CD4-positive, CD25-positive, alpha-beta regulatory T cell (primary cell): ENCODE measurements at regions not wholly inside any gene's neighbourhood (a gene's known extent, or its start where the extent isn't known, plus 50 kb on each side); places are given as distances from the start of the nearest gene placed in this dataset.

Source experiments
- ATAC-seq, 2 donors: fragments of 150-1000 bp; cut with Tn5 transposase; one replicate each; pipeline ENCODE4 v1.10.0; 2021; ENCODE audit warnings: low read depth in 2 of 2, moderate number of reproducible peaks in 2 of 2, moderate library complexity in 1 of 2
- DNase-seq, 3 donors: peaks; one replicate each; pipeline versions ENCODE4 v3.0.0 to v3.0.0-alpha.2; 2012 to 2022; ENCODE audit warnings: mixed read lengths in 1 of 3
- H3K27ac ChIP-seq: one replicate; pipeline ENCODE4 v1.7.0; 2013; ENCODE audit warnings: mild to moderate bottlenecking, low read length; ENCODE audit not compliant: insufficient read depth, poor library complexity, severe bottlenecking
- H3K27me3 ChIP-seq: one replicate; pipeline ENCODE4 v1.7.0; 2013; ENCODE audit warnings: low read length; ENCODE audit not compliant: control insufficient read depth, insufficient read depth
- H3K36me3 ChIP-seq: one replicate; pipeline ENCODE4 v1.7.0; 2013; ENCODE audit warnings: mild to moderate bottlenecking, low read length, moderate library complexity; ENCODE audit not compliant: control insufficient read depth, insufficient read depth
- H3K4me1 ChIP-seq: 2 replicates; pipeline ENCODE4 v1.7.0; 2013; ENCODE audit warnings: mild to moderate bottlenecking, low read length; ENCODE audit not compliant: insufficient read depth, control insufficient read depth, poor library complexity, severe bottlenecking
- H3K4me3 ChIP-seq: one replicate; pipeline ENCODE4 v1.7.0; 2013; ENCODE audit warnings: low read depth, mild to moderate bottlenecking, low read length, moderate library complexity
- H3K9me3 ChIP-seq, 2 experiments: 1 replicate in 1 of 2; 2 replicates in 1 of 2; pipeline ENCODE4 v1.7.0; 2013; ENCODE audit warnings: low read length in 2 of 2, mild to moderate bottlenecking in 1 of 2, moderate library complexity in 1 of 2; ENCODE audit not compliant: control insufficient read depth in 2 of 2
- H3K27ac Mint-ChIP-seq, 3 donors: one replicate each; pipeline ENCODE4 v1.8.0; 2020 to 2022; ENCODE audit warnings: mild to moderate bottlenecking in 3 of 3, mixed read lengths in 3 of 3, moderate library complexity in 2 of 3
- H3K27me3 Mint-ChIP-seq: one replicate; pipeline ENCODE4 v1.8.0; 2022; ENCODE audit warnings: mild to moderate bottlenecking, mixed read lengths
- H3K36me3 Mint-ChIP-seq: one replicate; pipeline ENCODE4 v1.8.0; 2020; ENCODE audit warnings: mixed read lengths
- H3K4me1 Mint-ChIP-seq, 4 donors: one replicate each; pipeline ENCODE4 v1.8.0; 2020 to 2022; ENCODE audit warnings: mixed read lengths in 4 of 4, mild to moderate bottlenecking in 1 of 4
- H3K4me3 Mint-ChIP-seq, 4 donors: one replicate each; pipeline ENCODE4 v1.8.0; 2020 to 2022; ENCODE audit warnings: mild to moderate bottlenecking in 4 of 4, mixed read lengths in 4 of 4, moderate library complexity in 3 of 4
- H3K9me3 Mint-ChIP-seq, 7 donors: one replicate each; pipeline ENCODE4 v1.8.0; 2020 to 2022; ENCODE audit warnings: mixed read lengths in 7 of 7, mild to moderate bottlenecking in 3 of 7, moderate library complexity in 2 of 7

GRCh38 chr14:87115234-87115633, 877.7 kb downstream of the GALC start:
- H3K36me3 ChIP-seq: no peaks in the 10 kb centered on the region
- H3K4me1 ChIP-seq: no peaks in the 10 kb centered on the region
- no peak overlapping the region for H3K27ac ChIP-seq
- peaks cover 1 to 22% (median 5%) of the 10 kb centered on the region in 7 donors for H3K9me3 Mint-ChIP-seq
- H3K4me3 ChIP-seq: no peak overlapping the region
- no peaks in the 10 kb centered on the region for H3K36me3 Mint-ChIP-seq
- DNase-seq: no peak
- no peak overlapping the region for H3K27ac Mint-ChIP-seq
- no peak overlapping the region for H3K4me3 Mint-ChIP-seq
- H3K4me1 Mint-ChIP-seq: no peaks in the 10 kb centered on the region
- H3K27me3 Mint-ChIP-seq: no peaks in the 10 kb centered on the region
- no peak for ATAC-seq
- H3K27me3 ChIP-seq: no peaks in the 10 kb centered on the region
- peaks cover 0 to 2% of the 10 kb centered on the region in 2 experiments for H3K9me3 ChIP-seq

DNA sequence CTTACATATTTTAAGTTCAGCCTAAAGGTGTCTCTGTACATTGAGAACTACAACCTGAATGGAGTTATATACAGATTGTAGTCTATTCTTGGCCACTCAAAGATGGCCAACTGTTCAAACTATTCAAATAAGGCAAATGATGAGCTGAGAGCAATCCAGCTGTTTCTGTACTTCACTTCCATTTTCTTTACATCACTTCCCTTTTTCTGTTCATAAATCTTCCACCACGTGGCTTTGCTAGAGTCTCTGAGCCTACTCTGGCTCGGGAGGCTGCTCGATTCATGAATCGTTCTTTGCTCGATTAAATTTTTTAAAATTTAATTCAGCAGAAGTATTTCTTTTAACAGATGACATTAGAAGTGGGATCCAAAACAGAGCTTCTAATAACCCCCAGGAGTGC, 879.7 kb downstream of the GALC start:
- H3K27ac ChIP-seq: no peak overlapping the region
- no peak for ATAC-seq
- H3K9me3 ChIP-seq: peaks cover 2 to 3% of the 10 kb centered on the region in 2 experiments
- H3K27me3 ChIP-seq: no peaks in the 10 kb centered on the region
- Mint-ChIP-seq H3K9me3 (peaks cover 0 to 18% (median 7%) of the 10 kb centered on the region in 7 donors), H3K4me3 (no peak overlapping the region), H3K27ac (no peak overlapping the region), H3K36me3 (no peaks in the 10 kb centered on the region), H3K4me1 (no peaks in the 10 kb centered on the region), H3K27me3 (no peaks in the 10 kb centered on the region)
- no peaks in the 10 kb centered on the region for H3K4me1 ChIP-seq
- H3K36me3 ChIP-seq: no peaks in the 10 kb centered on the region
- no peak for DNase-seq
- no peak overlapping the region for H3K4me3 ChIP-seq

DNA sequence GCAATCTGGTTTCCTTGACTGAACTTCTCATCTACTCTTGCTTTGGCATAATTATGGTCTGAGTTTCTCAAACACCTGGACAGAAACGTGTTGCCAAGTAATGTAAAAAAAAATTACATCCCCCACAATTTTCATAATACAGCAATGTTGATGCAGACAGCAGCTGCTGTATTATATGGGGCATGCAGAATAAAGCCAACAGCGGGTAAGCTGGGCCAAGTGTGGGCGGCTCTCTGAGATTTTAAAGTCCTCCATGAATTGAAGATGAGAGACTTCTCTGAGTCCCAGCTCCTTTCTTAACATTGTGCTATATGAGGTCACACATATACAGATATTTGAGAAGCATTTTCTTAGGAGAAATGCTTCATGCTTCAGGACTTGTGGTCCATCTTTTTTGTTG, 881.2 kb downstream of the GALC start:
- Mint-ChIP-seq H3K4me3 (no peak overlapping the region), H3K9me3 (peaks cover 4 to 16% (median 6%) of the 10 kb centered on the region in 7 donors), H3K36me3 (no peaks in the 10 kb centered on the region), H3K27ac (no peak overlapping the region), H3K27me3 (no peaks in the 10 kb centered on the region), H3K4me1 (no peaks in the 10 kb centered on the region)
- Histone ChIP-seq H3K9me3 (peaks cover 2 to 8% of the 10 kb centered on the region in 2 experiments), H3K27me3 (no peaks in the 10 kb centered on the region), H3K27ac (no peak overlapping the region), H3K4me1 (no peaks in the 10 kb centered on the region), H3K36me3 (no peaks in the 10 kb centered on the region), H3K4me3 (no peak overlapping the region)
- DNase-seq: no peak
- no peak for ATAC-seq

- Mint-ChIP-seq H3K4me3 (no peak overlapping the region), H3K4me1 (no peaks in the 10 kb centered on the region), H3K27me3 (no peaks in the 10 kb centered on the region), H3K36me3 (no peaks in the 10 kb centered on the region), H3K27ac (no peak overlapping the region), H3K9me3 (peaks cover 4 to 16% (median 6%) of the 10 kb centered on the region in 7 donors)
- Histone ChIP-seq H3K27ac (no peak overlapping the region), H3K9me3 (peaks cover 2 to 8% of the 10 kb centered on the region in 2 experiments), H3K4me1 (no peaks in the 10 kb centered on the region), H3K4me3 (no peak overlapping the region), H3K27me3 (no peaks in the 10 kb centered on the region), H3K36me3 (no peaks in the 10 kb centered on the region)
- no peak for DNase-seq
- ATAC-seq: no peak
These were observed 881.9 kb downstream of the GALC start for GRCh38 chr14:87111126-87111525.

DNA sequence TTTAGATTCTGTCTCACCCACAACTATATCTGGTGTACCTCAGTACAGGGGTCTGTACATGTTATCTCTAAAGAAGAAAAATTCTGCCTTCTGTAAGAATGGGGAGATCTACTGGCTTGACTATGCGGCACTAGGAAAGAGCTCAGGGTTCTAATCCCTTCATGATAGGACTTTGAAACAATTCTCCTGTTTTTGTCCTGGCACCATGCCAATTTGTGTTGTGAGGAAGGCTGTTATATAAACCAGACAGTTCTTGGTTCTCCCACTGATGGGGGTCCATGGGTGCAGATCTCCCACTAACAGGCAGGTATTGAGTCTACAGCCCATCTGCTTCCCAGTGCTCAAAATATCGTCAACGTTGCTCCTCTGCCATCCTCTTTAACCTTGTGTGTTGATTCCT, 883.7 kb downstream of the GALC start:
- Mint-ChIP-seq H3K27me3 (no peaks in the 10 kb centered on the region), H3K36me3 (no peaks in the 10 kb centered on the region), H3K4me1 (no peaks in the 10 kb centered on the region), H3K9me3 (peaks cover 4 to 16% (median 6%) of the 10 kb centered on the region in 7 donors), H3K4me3 (no peak overlapping the region), H3K27ac (no peak overlapping the region)
- no peak overlapping the region for H3K27ac ChIP-seq
- H3K9me3 ChIP-seq: peaks cover 0 to 8% of the 10 kb centered on the region in 2 experiments
- no peak for DNase-seq
- no peaks in the 10 kb centered on the region for H3K36me3 ChIP-seq
- no peaks in the 10 kb centered on the region for H3K27me3 ChIP-seq
- H3K4me3 ChIP-seq: no peak overlapping the region
- no peak for ATAC-seq
- no peaks in the 10 kb centered on the region for H3K4me1 ChIP-seq

- Mint-ChIP-seq H3K9me3 (peaks cover 4 to 12% (median 7%) of the 10 kb centered on the region in 7 donors), H3K36me3 (no peaks in the 10 kb centered on the region), H3K27ac (no peak overlapping the region), H3K4me3 (no peak overlapping the region), H3K4me1 (no peaks in the 10 kb centered on the region), H3K27me3 (no peaks in the 10 kb centered on the region)
- Histone ChIP-seq H3K27ac (no peak overlapping the region), H3K9me3 (peaks cover 0 to 8% of the 10 kb centered on the region in 2 experiments), H3K36me3 (no peaks in the 10 kb centered on the region), H3K27me3 (no peaks in the 10 kb centered on the region), H3K4me3 (no peak overlapping the region), H3K4me1 (no peaks in the 10 kb centered on the region)
- no peak for DNase-seq
- no peak for ATAC-seq
These were observed 884.3 kb downstream of the GALC start for GRCh38 chr14:87108726-87109125.

- H3K27ac Mint-ChIP-seq: no peak overlapping the region
- ATAC-seq (no peak), DNase-seq (no peak)
- H3K4me3 Mint-ChIP-seq: no peak overlapping the region
- Histone ChIP-seq H3K4me3 (no peak overlapping the region), H3K4me1 (no peaks in the 10 kb centered on the region), H3K36me3 (no peaks in the 10 kb centered on the region), H3K27ac (no peak overlapping the region), H3K9me3 (peaks cover 0 to 5% of the 10 kb centered on the region in 2 experiments), H3K27me3 (no peaks in the 10 kb centered on the region)
- H3K36me3 Mint-ChIP-seq: no peaks in the 10 kb centered on the region
- H3K27me3 Mint-ChIP-seq: no peaks in the 10 kb centered on the region
- H3K9me3 Mint-ChIP-seq: peaks cover 2 to 9% (median 6%) of the 10 kb centered on the region in 7 donors
- no peaks in the 10 kb centered on the region for H3K4me1 Mint-ChIP-seq
These were observed 890.1 kb downstream of the GALC start for GRCh38 chr14:87102811-87103378.

GRCh38 chr14:87097015-87097414, 896.0 kb downstream of the GALC start:
- Histone ChIP-seq H3K27ac (no peak overlapping the region), H3K36me3 (no peaks in the 10 kb centered on the region), H3K9me3 (no peaks in the 10 kb centered on the region), H3K4me1 (no peaks in the 10 kb centered on the region), H3K4me3 (no peak overlapping the region), H3K27me3 (no peaks in the 10 kb centered on the region)
- H3K27ac Mint-ChIP-seq: no peak overlapping the region
- H3K27me3 Mint-ChIP-seq: no peaks in the 10 kb centered on the region
- DNase-seq (no peak), ATAC-seq (no peak)
- H3K4me1 Mint-ChIP-seq: no peaks in the 10 kb centered on the region
- no peak overlapping the region for H3K4me3 Mint-ChIP-seq
- H3K9me3 Mint-ChIP-seq: peaks cover 1 to 13% (median 6%) of the 10 kb centered on the region in 7 donors
- H3K36me3 Mint-ChIP-seq: no peaks in the 10 kb centered on the region
